ENCODE measurements at regions not wholly inside any gene's neighbourhood (a gene's known extent, or its start where the extent isn't known, plus 50 kb on each side); places are given as distances from the start of the nearest gene placed in this dataset.

GRCh38 chr20:60882836-60883235 lies 369.2 kb upstream of the CDH4 start:
- H3K27me3 ChIP-seq (ENCODE audit: control insufficient read depth, insufficient read depth, low read length): no peaks in the 10 kb centered on the region
- no peak overlapping the region for H2BK120ac ChIP-seq (ENCODE audit: low read depth, low read length)
- H2AK9ac ChIP-seq (replicated peaks; ENCODE audit: low read depth, low read length, poor library complexity): no peak overlapping the region
- in situ Hi-C loops (cut with MboI; ENCODE audit: low sequenced_read_pairs) (no loop called here), intact Hi-C loops (cut with micrococcal nuclease) (no loop called here), dilution Hi-C loops (cut with HindIII; ENCODE audit: low sequenced_read_pairs, unreplicated experiment) (no loop called here)
- TF ChIP-seq RCOR1 (IDR thresholded peaks at IDR 0.05; ENCODE audit: insufficient replicate concordance, low read length) (no peak), MAZ (IDR thresholded peaks at IDR 0.05; ENCODE audit: borderline replicate concordance, low read depth, low read length) (no peak), RFX5 (IDR thresholded peaks at IDR 0.05; ENCODE audit: low read depth, low read length) (no peak), CHD1 (IDR thresholded peaks at IDR 0.05; ENCODE audit: low read depth, low read length) (no peak), USF2 (IDR thresholded peaks at IDR 0.05; ENCODE audit: low read depth, low read length) (no peak), FOS (IDR thresholded peaks at IDR 0.05; ENCODE audit: low read depth, low read length) (no peak), CTCF (conservative IDR thresholded peaks at IDR 0.05; ENCODE audit: low read depth, low read length) (no peak), POLR2A (IDR thresholded peaks at IDR 0.05; ENCODE audit: low read depth, low read length) (no peak), RAD21 (IDR thresholded peaks at IDR 0.05; ENCODE audit: low read length) (no peak), NFE2L2 (IDR thresholded peaks at IDR 0.05; ENCODE audit: low read depth, low read length) (no peak), CEBPB (IDR thresholded peaks at IDR 0.05; ENCODE audit: low read depth, low read length) (no peak), MXI1 (IDR thresholded peaks at IDR 0.05; ENCODE audit: borderline replicate concordance, low read depth, low read length) (no peak), BHLHE40 (IDR thresholded peaks at IDR 0.05; ENCODE audit: low read depth, low read length) (no peak), ELK1 (IDR thresholded peaks at IDR 0.05; ENCODE audit: borderline replicate concordance, low read depth, low read length) (no peak), SMC3 (IDR thresholded peaks at IDR 0.05; ENCODE audit: low read depth, low read length) (no peak), MAFK (IDR thresholded peaks at IDR 0.05; ENCODE audit: low read depth, low read length) (no peak)
- ATAC-seq (ENCODE audit: low read depth): no peak
- H4K8ac ChIP-seq (ENCODE audit: low read depth in 2 of 2, low read length in 2 of 2): no peak overlapping the region
- DNase-seq: no peak
- H3K18ac ChIP-seq (ENCODE audit: low read depth, low read length): no peak overlapping the region
- H3K36me3 ChIP-seq (ENCODE audit: control insufficient read depth, insufficient read depth, low read length): no peaks in the 10 kb centered on the region
- no peak overlapping the region for H2BK20ac ChIP-seq (ENCODE audit: low read depth, low read length)
- no peaks in the 10 kb centered on the region for H3K9me1 ChIP-seq (ENCODE audit: insufficient read depth, low read length)
- no peak overlapping the region for H4K91ac ChIP-seq (ENCODE audit: insufficient read depth, low read depth, low read length)
- CTCF ChIA-PET: no interaction called here
- H4K20me1 ChIP-seq (ENCODE audit: insufficient read depth, low read length): no peaks in the 10 kb centered on the region
- no peak overlapping the region for H2BK5ac ChIP-seq (ENCODE audit: low read depth, low read length, poor library complexity, severe bottlenecking)
- no peak overlapping the region for H3K14ac ChIP-seq (replicated peaks; ENCODE audit: low read depth, low read length)
- H4K5ac ChIP-seq (ENCODE audit: low read depth, low read length): no peak overlapping the region
- H2AFZ ChIP-seq (replicated peaks; ENCODE audit: low read length, poor library complexity): no peak overlapping the region
- H3K4me3 ChIP-seq (ENCODE audit: insufficient read depth, low read depth, low read length): no peak overlapping the region
- H3K9ac ChIP-seq (ENCODE audit: low read depth, low read length): no peak overlapping the region
- H3K4me1 ChIP-seq (ENCODE audit: control insufficient read depth, insufficient read depth, low read length): no peaks in the 10 kb centered on the region
- H3K56ac ChIP-seq (ENCODE audit: extremely low read depth, insufficient read depth, low read length): no peak overlapping the region
- no peak overlapping the region for H3K23ac ChIP-seq (ENCODE audit: low read depth, low read length)
- POLR2A ChIA-PET (ENCODE audit: unreplicated experiment): no interaction called here
- H3K79me1 ChIP-seq (ENCODE audit: low read depth in 1 of 2, low read length in 2 of 2): no peaks in the 10 kb centered on the region
- no peak overlapping the region for H2AK5ac ChIP-seq (ENCODE audit: low read depth, low read length)
- 46% methylated on average over 2 of the region's 6 CpGs; no CpG with 5 or more reads in 1 of the 2 experiments for WGBS, 2 experiments (ENCODE audit: extremely low coverage in 2 of 2, insufficient read length in 1 of 2)
- no peak overlapping the region for H3K4me2 ChIP-seq (ENCODE audit: low read depth, low read length)
- no peak overlapping the region for H2BK15ac ChIP-seq (ENCODE audit: low read depth, low read length)
- no peak overlapping the region for H3K27ac ChIP-seq (ENCODE audit: insufficient read depth, low read length)
- no TSS peak for BruUV-seq (replicated peaks)
- H3K9me3 ChIP-seq (ENCODE audit: control insufficient read depth, insufficient read depth, low read length): peaks cover 9% of the 10 kb centered on the region
- H3K4ac ChIP-seq (ENCODE audit: low read depth, low read length): no peak overlapping the region
